Natural killer cell treated with Interleukin-12 subunit alpha and Interleukin-12 subunit beta and Interleukin-15 and Interleukin-18, amount 100 ng/mL, for 72 hours (primary cell): ENCODE measurements at regions not wholly inside any gene's neighbourhood (a gene's known extent, or its start where the extent isn't known, plus 50 kb on each side); places are given as distances from the start of the nearest gene placed in this dataset.
A peak's percentile ranks its signal among the peaks of the same experiment; 100 is the strongest.

ENCODE experiments used
- ATAC-seq, 2 donors: fragments of 150-1000 bp; cut with Tn5 transposase in 1 of 2; sonication (Bioruptor Pico), chemical (Tn5 transposase) in 1 of 2; 2 replicates each; pipeline ENCODE4 v1.10.0; 2021
- DNase-seq: peaks from one replicate; pipeline ENCODE4 v3.0.0; 2022; ENCODE audit warnings: low spot score
- H3K27ac Mint-ChIP-seq, 2 donors: 1 replicate in 1 of 2; 2 replicates in 1 of 2; pipeline ENCODE4 v1.8.0; 2022; ENCODE audit warnings: mixed read lengths in 2 of 2, mild to moderate bottlenecking in 1 of 2, moderate library complexity in 1 of 2
- H3K27me3 Mint-ChIP-seq, 2 donors: 1 replicate in 1 of 2; 2 replicates in 1 of 2; pipeline ENCODE4 v1.8.0; 2022; ENCODE audit warnings: mixed read lengths in 2 of 2
- H3K36me3 Mint-ChIP-seq: one replicate; pipeline ENCODE4 v1.8.0; 2022; ENCODE audit warnings: mixed read lengths
- H3K4me1 Mint-ChIP-seq, 2 donors: 1 replicate in 1 of 2; 2 replicates in 1 of 2; pipeline ENCODE4 v1.8.0; 2022; ENCODE audit warnings: low read depth in 2 of 2, mixed read lengths in 2 of 2, mild to moderate bottlenecking in 1 of 2
- H3K4me3 Mint-ChIP-seq: one replicate; pipeline ENCODE4 v1.8.0; 2022; ENCODE audit warnings: mixed read lengths
- H3K9me3 Mint-ChIP-seq: 2 replicates; pipeline ENCODE4 v1.8.0; 2022; ENCODE audit warnings: mixed read lengths

- Mint-ChIP-seq H3K4me3 (no peak overlapping the region), H3K36me3 (no peaks in the 10 kb centered on the region), H3K4me1 (no peaks in the 10 kb centered on the region), H3K27me3 (no peaks in the 10 kb centered on the region), H3K27ac (no peak overlapping the region), H3K9me3 (no peaks in the 10 kb centered on the region)
- ATAC-seq (no peak), DNase-seq (no peak)
Measured at GRCh38 chr17:63124536-63124935, 158.5 kb downstream of the TANC2 start.

- no peaks in the 10 kb centered on the region for H3K4me1 Mint-ChIP-seq
- no peak for ATAC-seq
- H3K9me3 Mint-ChIP-seq: no peaks in the 10 kb centered on the region
- no peak for DNase-seq
- H3K36me3 Mint-ChIP-seq: no peaks in the 10 kb centered on the region
- H3K27me3 Mint-ChIP-seq: no peaks in the 10 kb centered on the region
- H3K27ac Mint-ChIP-seq: no peak overlapping the region
- no peak overlapping the region for H3K4me3 Mint-ChIP-seq
Measured at GRCh38 chr17:63124958-63125357, 158.9 kb downstream of the TANC2 start.

GRCh38 chr17:63125987-63126386 is 160.0 kb downstream of the TANC2 start:
- Mint-ChIP-seq H3K9me3 (no peaks in the 10 kb centered on the region), H3K27ac (no peak overlapping the region), H3K4me1 (no peaks in the 10 kb centered on the region), H3K36me3 (no peaks in the 10 kb centered on the region), H3K27me3 (no peaks in the 10 kb centered on the region), H3K4me3 (no peak overlapping the region)
- DNase-seq (no peak), ATAC-seq (no peak)

GRCh38 chr17:63126607-63127006 is 160.6 kb downstream of the TANC2 start:
- Mint-ChIP-seq H3K4me3 (no peak overlapping the region), H3K36me3 (no peaks in the 10 kb centered on the region), H3K9me3 (no peaks in the 10 kb centered on the region), H3K4me1 (no peaks in the 10 kb centered on the region), H3K27me3 (no peaks in the 10 kb centered on the region), H3K27ac (no peak overlapping the region)
- no peak for ATAC-seq
- no peak for DNase-seq

GRCh38 chr17:63132459-63132911 is 166.4 kb downstream of the TANC2 start:
- Mint-ChIP-seq H3K27me3 (no peaks in the 10 kb centered on the region), H3K9me3 (no peaks in the 10 kb centered on the region), H3K4me1 (no peaks in the 10 kb centered on the region), H3K27ac (no peak overlapping the region), H3K36me3 (no peaks in the 10 kb centered on the region), H3K4me3 (no peak overlapping the region)
- no peak for ATAC-seq
- no peak for DNase-seq

GRCh38 chr17:63133491-63133890 is 167.5 kb downstream of the TANC2 start:
- no peaks in the 10 kb centered on the region for H3K36me3 Mint-ChIP-seq
- H3K27ac Mint-ChIP-seq: no peak overlapping the region
- DNase-seq (no peak), ATAC-seq (no peak)
- H3K27me3 Mint-ChIP-seq: no peaks in the 10 kb centered on the region
- no peaks in the 10 kb centered on the region for H3K9me3 Mint-ChIP-seq
- H3K4me3 Mint-ChIP-seq: no peak overlapping the region
- peaks cover 0 to 3% of the 10 kb centered on the region in 2 donors for H3K4me1 Mint-ChIP-seq

- H3K36me3 Mint-ChIP-seq: no peaks in the 10 kb centered on the region
- H3K9me3 Mint-ChIP-seq: no peaks in the 10 kb centered on the region
- no peak overlapping the region for H3K4me3 Mint-ChIP-seq
- H3K27ac Mint-ChIP-seq: no peak overlapping the region
- ATAC-seq (no peak), DNase-seq (no peak)
- peaks cover 0 to 10% of the 10 kb centered on the region in 2 donors for H3K4me1 Mint-ChIP-seq
- no peaks in the 10 kb centered on the region for H3K27me3 Mint-ChIP-seq
Measured at GRCh38 chr17:63134867-63135266, 168.8 kb downstream of the TANC2 start.

GRCh38 chr17:63136369-63137012 is 170.5 kb downstream of the TANC2 start:
- no peak for ATAC-seq
- Mint-ChIP-seq H3K27me3 (no peaks in the 10 kb centered on the region), H3K27ac (no peak overlapping the region)

GRCh38 chr17:63137163-63137562 is 171.1 kb downstream of the TANC2 start:
- DNase-seq (no peak), ATAC-seq (no peak)
- no peak overlapping the region for H3K4me3 Mint-ChIP-seq
- no peak overlapping the region for H3K27ac Mint-ChIP-seq
- no peaks in the 10 kb centered on the region for H3K27me3 Mint-ChIP-seq
- H3K4me1 Mint-ChIP-seq: peaks cover 5 to 10% of the 10 kb centered on the region in 2 donors
- H3K9me3 Mint-ChIP-seq: no peaks in the 10 kb centered on the region
- no peaks in the 10 kb centered on the region for H3K36me3 Mint-ChIP-seq

More at GRCh38 chr17:63136369-63137012, 170.5 kb downstream of the TANC2 start:
- DNase-seq: no peak
- Mint-ChIP-seq H3K4me1 (peaks cover 5 to 10% of the 10 kb centered on the region in 2 donors), H3K36me3 (no peaks in the 10 kb centered on the region), H3K4me3 (no peak overlapping the region), H3K9me3 (no peaks in the 10 kb centered on the region)

GRCh38 chr17:63138713-63139112 is 172.7 kb downstream of the TANC2 start:
- Mint-ChIP-seq H3K27me3 (no peaks in the 10 kb centered on the region), H3K4me3 (no peak overlapping the region), H3K9me3 (no peaks in the 10 kb centered on the region), H3K4me1 (peaks cover 5 to 10% of the 10 kb centered on the region in 2 donors), H3K27ac (no peak overlapping the region), H3K36me3 (no peaks in the 10 kb centered on the region)
- DNase-seq (no peak), ATAC-seq (no peak)

GRCh38 chr17:63139356-63139755 is 173.3 kb downstream of the TANC2 start:
- Mint-ChIP-seq H3K27ac (no peak overlapping the region), H3K4me1 (peaks cover 5 to 10% of the 10 kb centered on the region in 2 donors), H3K9me3 (no peaks in the 10 kb centered on the region), H3K36me3 (no peaks in the 10 kb centered on the region), H3K27me3 (no peaks in the 10 kb centered on the region), H3K4me3 (no peak overlapping the region)
- DNase-seq (no peak), ATAC-seq (no peak)

GRCh38 chr17:63140255-63140654 is 174.2 kb downstream of the TANC2 start:
- no peak for DNase-seq
- no peaks in the 10 kb centered on the region for H3K9me3 Mint-ChIP-seq
- peaks cover 5 to 10% of the 10 kb centered on the region in 2 donors for H3K4me1 Mint-ChIP-seq
- H3K27me3 Mint-ChIP-seq: no peaks in the 10 kb centered on the region
- no peak overlapping the region for H3K27ac Mint-ChIP-seq
- H3K4me3 Mint-ChIP-seq: no peak overlapping the region
- H3K36me3 Mint-ChIP-seq: no peaks in the 10 kb centered on the region
- ATAC-seq: peak; percentile 59 to 63

- Mint-ChIP-seq H3K4me3 (no peak overlapping the region), H3K36me3 (no peaks in the 10 kb centered on the region), H3K27ac (no peak overlapping the region), H3K4me1 (peaks cover 5 to 10% of the 10 kb centered on the region in 2 donors), H3K27me3 (no peaks in the 10 kb centered on the region), H3K9me3 (no peaks in the 10 kb centered on the region)
- ATAC-seq (no peak), DNase-seq (no peak)
Measured at GRCh38 chr17:63142836-63143235, 176.8 kb downstream of the TANC2 start.

- Mint-ChIP-seq H3K4me3 (no peak overlapping the region), H3K36me3 (no peaks in the 10 kb centered on the region), H3K4me1 (no peaks in the 10 kb centered on the region), H3K9me3 (no peaks in the 10 kb centered on the region), H3K27me3 (no peaks in the 10 kb centered on the region), H3K27ac (no peak overlapping the region)
- ATAC-seq (no peak), DNase-seq (no peak)
Measured at GRCh38 chr17:63150490-63150889, 184.5 kb downstream of the TANC2 start.

GRCh38 chr17:63150994-63151464 is 185.0 kb downstream of the TANC2 start:
- Mint-ChIP-seq H3K4me3 (no peak overlapping the region), H3K27me3 (no peaks in the 10 kb centered on the region), H3K27ac (no peak overlapping the region), H3K36me3 (no peaks in the 10 kb centered on the region), H3K4me1 (no peaks in the 10 kb centered on the region), H3K9me3 (no peaks in the 10 kb centered on the region)
- ATAC-seq (no peak), DNase-seq (no peak)
